A549 (cell line): ENCODE measurements at regions not wholly inside any gene's neighbourhood (a gene's known extent, or its start where the extent isn't known, plus 50 kb on each side); places are given as distances from the start of the nearest gene placed in this dataset.

ENCODE experiments used
- ATAC-seq, 2 experiments: fragments of 200-7000 bp in 1 of 2; fragments of >200 bp in 1 of 2; cut with Nextera tagmentation in 1 of 2; cut with Tn5 transposase in 1 of 2; 3 replicates each; pipeline versions ENCODE4 v1.8.0 to v1.9.1; 2018 to 2020; ENCODE audit warnings: mild to moderate bottlenecking in 1 of 2, moderate library complexity in 1 of 2
- CTCF ChIA-PET: fragments of 300-600 bp; sonication (Branson Sonifier 250); formaldehyde crosslinking; extraction: SDS; loops from one replicate; lab custom pipeline; 2021; ENCODE audit warnings: antibody characterized with exemption, inconsistent platforms; lab: Yijun Ruan, JAX
- POLR2A ChIA-PET: fragments of 350-600 bp; formaldehyde crosslinking; extraction: SDS; loops from one replicate; lab custom pipeline; 2021; ENCODE audit warnings: antibody characterized with exemption, inconsistent platforms; lab: Yijun Ruan, JAX
- DNase-seq, 2 experiments: peaks; one replicate each; pipeline versions ENCODE4 v3.0.0 to v3.0.0-alpha.2; 2011 to 2016; ENCODE audit warnings: low read depth in 1 of 2, low spot score in 1 of 2
- FAIRE-seq: peaks from 2 replicates; lab custom pipeline; 2011; peaks lifted over from hg19 to GRCh38; lab: Jason Lieb, UNC
- H3K27ac ChIP-seq, 2 experiments: fragments of >200 bp; sonication (Bioruptor Twin); formaldehyde crosslinking; 3 replicates each; pipeline ENCODE4 v1.5.1; 2016 to 2017
- H3K4me1 ChIP-seq: fragments of >200 bp; sonication (Bioruptor Twin); formaldehyde crosslinking; 3 replicates; pipeline ENCODE4 v1.6.1; 2016
- H3K4me2 ChIP-seq: fragments of >200 bp; sonication (Bioruptor Twin); formaldehyde crosslinking; 3 replicates; pipeline ENCODE4 v1.6.1; 2016
- H3K4me3 ChIP-seq: fragments of >200 bp; sonication (Bioruptor Twin); formaldehyde crosslinking; 3 replicates; pipeline ENCODE4 v1.5.1; 2016
- H3K9me3 ChIP-seq: fragments of >200 bp; sonication (Bioruptor Twin); formaldehyde crosslinking; 3 replicates; pipeline ENCODE4 v1.6.1; 2016
- BHLHE40 ChIP-seq: IDR thresholded peaks from 2 replicates; pipeline ENCODE4 v1.6.1; 2012; ENCODE audit warnings: low read depth, low read length, inconsistent platforms
- CBX2 ChIP-seq: fragments of 200-600 bp; sonication (generic); IDR thresholded peaks from 2 replicates; pipeline ENCODE4 v1.6.1; 2016; ENCODE audit warnings: low read depth, mild to moderate bottlenecking, borderline replicate concordance
- CHD2 ChIP-seq: fragments of 150-350 bp; IDR thresholded peaks from 2 replicates; pipeline ENCODE4 v1.6.1; 2014; ENCODE audit warnings: low read length; ENCODE audit not compliant: partially characterized antibody
- EHF ChIP-seq: fragments of 250-450 bp; sonication (Bioruptor Pico); IDR thresholded peaks from 2 replicates; pipeline ENCODE4 v1.5.0; 2020; ENCODE audit warnings: mild to moderate bottlenecking
- ELK1 ChIP-seq: fragments of 150-350 bp; IDR thresholded peaks from 2 replicates; pipeline ENCODE4 v1.6.1; 2014; ENCODE audit warnings: low read depth, mild to moderate bottlenecking, low read length
- EP300 ChIP-seq, 2 experiments: fragments of >200 bp; sonication (Bioruptor Twin); formaldehyde crosslinking; IDR thresholded peaks; 2 replicates in 1 of 2; 3 replicates in 1 of 2; pipeline ENCODE4 v1.6.1; 2016 to 2017
- FOSB ChIP-seq: fragments of 250-450 bp; sonication (Bioruptor Pico); IDR thresholded peaks from 2 replicates; pipeline ENCODE4 v1.5.0; 2020; ENCODE audit warnings: mild to moderate bottlenecking, moderate library complexity
- FOSL2 ChIP-seq, 2 experiments: fragments of 450-650 bp in 1 of 2; fragments of >200 bp in 1 of 2; sonication (Bioruptor Twin) in 1 of 2; formaldehyde crosslinking; IDR thresholded peaks; 2 replicates each; pipeline versions ENCODE4 v1.5.0 to v1.6.1; 2016 to 2020; ENCODE audit warnings: mild to moderate bottlenecking in 1 of 2, moderate library complexity in 1 of 2
- HDAC2 ChIP-seq: fragments of 200-600 bp; sonication (generic); IDR thresholded peaks from 2 replicates; pipeline ENCODE4 v1.6.1; 2016
- HEYL ChIP-seq: fragments of 250-450 bp; sonication (Bioruptor Pico); IDR thresholded peaks from 2 replicates; pipeline ENCODE4 v1.8.0; 2021; ENCODE audit warnings: mild to moderate bottlenecking, moderate library complexity
- HMGXB4 ChIP-seq: fragments of 250-450 bp; sonication (Bioruptor Pico); IDR thresholded peaks from 2 replicates; pipeline ENCODE4 v1.5.0; 2021; ENCODE audit warnings: mild to moderate bottlenecking, moderate library complexity, borderline replicate concordance
- HOXB13 ChIP-seq: fragments of 250-450 bp; sonication (Bioruptor Pico); IDR thresholded peaks from 2 replicates; pipeline ENCODE4 v1.5.0; 2020; ENCODE audit warnings: low read depth, mild to moderate bottlenecking, moderate library complexity
- JUNB ChIP-seq: fragments of >200 bp; sonication (Bioruptor Twin); formaldehyde crosslinking; IDR thresholded peaks from 2 replicates; pipeline ENCODE4 v1.6.1; 2016
- MAFK ChIP-seq: fragments of 450-650 bp; IDR thresholded peaks from 2 replicates; pipeline ENCODE4 v1.6.1; 2014; ENCODE audit not compliant: partially characterized antibody
- PHF8 ChIP-seq: fragments of 200-600 bp; sonication (generic); IDR thresholded peaks from 2 replicates; pipeline ENCODE4 v1.6.1; 2016; ENCODE audit warnings: low read depth, mild to moderate bottlenecking, antibody characterized with exemption, moderate library complexity, borderline replicate concordance
- POLR2AphosphoS2 ChIP-seq: conservative IDR thresholded peaks from 2 replicates; pipeline ENCODE4 v1.6.1; 2012; ENCODE audit warnings: low read length, improper control_type of control experiment, inconsistent platforms
- RARB ChIP-seq: fragments of 250-450 bp; sonication (Bioruptor Pico); IDR thresholded peaks from 2 replicates; pipeline ENCODE4 v1.8.0; 2021; ENCODE audit warnings: mild to moderate bottlenecking, moderate library complexity
- ZC3H11A ChIP-seq: fragments of 450-650 bp; IDR thresholded peaks from 2 replicates; pipeline ENCODE4 v1.6.1; 2014; ENCODE audit warnings: antibody characterized with exemption, mild to moderate bottlenecking
- WGBS: methylation state at CpG from one replicate; pipeline ENCODE4 v1.1.6; 2017; ENCODE audit errors: missing lambda C conversion rate; 5-methylcytosine and 5-hydroxymethylcytosine counted together
- TF ChIP-seq, protein P1 (sequence below): fragments of 450-650 bp; IDR thresholded peaks from 2 replicates; pipeline ENCODE4 v1.6.1; 2014; ENCODE audit warnings: antibody characterized with exemption
- TF ChIP-seq, protein P2 (sequence below): fragments of 200-600 bp; sonication (generic); IDR thresholded peaks from 2 replicates; pipeline ENCODE4 v1.6.1; 2016; ENCODE audit warnings: antibody characterized with exemption, mild to moderate bottlenecking, moderate library complexity
- TF ChIP-seq, protein P3 (sequence below): IDR thresholded peaks from 2 replicates; pipeline ENCODE4 v1.6.1; 2012; ENCODE audit warnings: low read depth, borderline replicate concordance

GRCh38 chr4:45692131-45692735, 431.6 kb downstream of the GABRG1 start:
- 14% methylated on average over 3 of the region's 4 CpGs for WGBS
- H3K27ac ChIP-seq = no peak overlapping the region
- no peak for ATAC-seq
- H3K4me3 ChIP-seq = no peak overlapping the region
- FAIRE-seq = no peak
- no peaks in the 10 kb centered on the region for H3K9me3 ChIP-seq
- TF ChIP-seq ELK1 (no peak), CHD2 (no peak), PHF8 (no peak)
- ChIA-PET CTCF (no interaction called here), POLR2A (no interaction called here)
- no peak for DNase-seq
- H3K4me1 ChIP-seq = no peaks in the 10 kb centered on the region
- H3K4me2 ChIP-seq = no peak overlapping the region

DNA sequence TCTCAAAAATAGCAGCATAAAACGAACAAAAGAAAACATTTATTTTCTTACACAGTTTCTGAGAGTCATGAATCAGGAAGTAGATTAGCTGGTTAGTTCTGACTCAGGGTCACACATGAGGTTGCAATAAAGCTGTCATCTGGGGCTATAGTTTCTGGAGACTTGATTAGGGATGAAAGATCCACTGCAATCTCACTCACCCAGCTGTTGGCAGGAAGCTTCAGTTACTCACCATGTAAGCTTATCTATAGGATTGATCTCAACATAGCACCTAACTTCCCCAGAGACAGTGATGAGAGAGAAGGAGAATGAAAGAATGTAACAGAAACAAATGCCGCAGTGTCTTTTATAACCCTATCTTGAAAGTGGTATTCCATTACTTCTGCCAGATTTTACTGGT, 435.5 kb downstream of the GABRG1 start:
- POLR2A ChIA-PET = no interaction called here
- FAIRE-seq (no peak), ATAC-seq (no peak)
- 44% methylated on average over 2 of the region's 2 CpGs for WGBS
- H3K9me3 ChIP-seq = no peaks in the 10 kb centered on the region
- TF ChIP-seq CBX2 (no peak), HEYL (CRISPR knock-in tag) (no peak), MAFK (no peak), HDAC2 (no peak), EHF (CRISPR knock-in tag) (no peak), FOSB (CRISPR knock-in tag) (no peak), BHLHE40 (no peak), FOSL2 (IDR thresholded peaks at IDR 0.05) (no peak), FOSL2 (CRISPR knock-in tag; IDR thresholded peaks at IDR 0.05) (no peak), EP300 (IDR thresholded peaks at IDR 0.05) (no peak), HMGXB4 (CRISPR knock-in tag) (no peak), ZC3H11A (no peak), RARB (CRISPR knock-in tag) (no peak), POLR2AphosphoS2 (no peak), JUNB (no peak), HOXB13 (CRISPR knock-in tag) (no peak)
- TF ChIP-seq, protein P1, sequence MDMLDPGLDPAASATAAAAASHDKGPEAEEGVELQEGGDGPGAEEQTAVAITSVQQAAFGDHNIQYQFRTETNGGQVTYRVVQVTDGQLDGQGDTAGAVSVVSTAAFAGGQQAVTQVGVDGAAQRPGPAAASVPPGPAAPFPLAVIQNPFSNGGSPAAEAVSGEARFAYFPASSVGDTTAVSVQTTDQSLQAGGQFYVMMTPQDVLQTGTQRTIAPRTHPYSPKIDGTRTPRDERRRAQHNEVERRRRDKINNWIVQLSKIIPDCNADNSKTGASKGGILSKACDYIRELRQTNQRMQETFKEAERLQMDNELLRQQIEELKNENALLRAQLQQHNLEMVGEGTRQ = no peak
- TF ChIP-seq, protein P2, sequence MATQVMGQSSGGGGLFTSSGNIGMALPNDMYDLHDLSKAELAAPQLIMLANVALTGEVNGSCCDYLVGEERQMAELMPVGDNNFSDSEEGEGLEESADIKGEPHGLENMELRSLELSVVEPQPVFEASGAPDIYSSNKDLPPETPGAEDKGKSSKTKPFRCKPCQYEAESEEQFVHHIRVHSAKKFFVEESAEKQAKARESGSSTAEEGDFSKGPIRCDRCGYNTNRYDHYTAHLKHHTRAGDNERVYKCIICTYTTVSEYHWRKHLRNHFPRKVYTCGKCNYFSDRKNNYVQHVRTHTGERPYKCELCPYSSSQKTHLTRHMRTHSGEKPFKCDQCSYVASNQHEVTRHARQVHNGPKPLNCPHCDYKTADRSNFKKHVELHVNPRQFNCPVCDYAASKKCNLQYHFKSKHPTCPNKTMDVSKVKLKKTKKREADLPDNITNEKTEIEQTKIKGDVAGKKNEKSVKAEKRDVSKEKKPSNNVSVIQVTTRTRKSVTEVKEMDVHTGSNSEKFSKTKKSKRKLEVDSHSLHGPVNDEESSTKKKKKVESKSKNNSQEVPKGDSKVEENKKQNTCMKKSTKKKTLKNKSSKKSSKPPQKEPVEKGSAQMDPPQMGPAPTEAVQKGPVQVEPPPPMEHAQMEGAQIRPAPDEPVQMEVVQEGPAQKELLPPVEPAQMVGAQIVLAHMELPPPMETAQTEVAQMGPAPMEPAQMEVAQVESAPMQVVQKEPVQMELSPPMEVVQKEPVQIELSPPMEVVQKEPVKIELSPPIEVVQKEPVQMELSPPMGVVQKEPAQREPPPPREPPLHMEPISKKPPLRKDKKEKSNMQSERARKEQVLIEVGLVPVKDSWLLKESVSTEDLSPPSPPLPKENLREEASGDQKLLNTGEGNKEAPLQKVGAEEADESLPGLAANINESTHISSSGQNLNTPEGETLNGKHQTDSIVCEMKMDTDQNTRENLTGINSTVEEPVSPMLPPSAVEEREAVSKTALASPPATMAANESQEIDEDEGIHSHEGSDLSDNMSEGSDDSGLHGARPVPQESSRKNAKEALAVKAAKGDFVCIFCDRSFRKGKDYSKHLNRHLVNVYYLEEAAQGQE = no peak
- TF ChIP-seq, protein P3, sequence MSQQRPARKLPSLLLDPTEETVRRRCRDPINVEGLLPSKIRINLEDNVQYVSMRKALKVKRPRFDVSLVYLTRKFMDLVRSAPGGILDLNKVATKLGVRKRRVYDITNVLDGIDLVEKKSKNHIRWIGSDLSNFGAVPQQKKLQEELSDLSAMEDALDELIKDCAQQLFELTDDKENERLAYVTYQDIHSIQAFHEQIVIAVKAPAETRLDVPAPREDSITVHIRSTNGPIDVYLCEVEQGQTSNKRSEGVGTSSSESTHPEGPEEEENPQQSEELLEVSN = no peak
- TF ChIP-seq, all 56 proteins: peak for 0
- CTCF ChIA-PET = no interaction called here
- Histone ChIP-seq H3K4me2 (no peak overlapping the region), H3K27ac (no peak overlapping the region), H3K4me3 (no peak overlapping the region), H3K4me1 (no peaks in the 10 kb centered on the region)
- no peak for DNase-seq
